ENCODE measurements at regions not wholly inside any gene's neighbourhood (a gene's known extent, or its start where the extent isn't known, plus 50 kb on each side); places are given as distances from the start of the nearest gene placed in this dataset.

DNA sequence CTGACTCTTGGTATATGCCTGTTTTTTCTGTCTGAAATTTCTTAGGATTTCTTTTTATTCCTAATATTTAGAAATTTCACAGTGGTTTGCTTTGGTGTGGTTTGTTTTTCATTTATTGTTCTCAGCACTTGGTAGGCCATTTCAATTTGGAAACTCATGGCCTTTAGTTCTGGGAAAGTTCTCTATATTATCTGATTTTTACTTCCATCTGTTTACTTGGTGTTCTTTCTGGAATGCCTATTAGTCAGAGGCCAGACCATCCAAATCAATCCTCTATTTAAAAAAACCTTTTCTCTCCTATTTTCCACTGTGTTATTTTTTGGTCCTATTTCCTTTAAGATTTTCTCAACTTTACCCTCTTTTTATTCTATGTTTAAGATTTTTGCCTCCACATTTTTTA lies 188.1 kb upstream of the SFRP2 start:
- no peaks in the 10 kb centered on the region for H3K9me3 ChIP-seq (ENCODE audit: low read depth)
- H3K4me1 ChIP-seq (ENCODE audit: low read depth): no peaks in the 10 kb centered on the region
- H3K4me3 ChIP-seq: no peak overlapping the region
- TF ChIP-seq, protein P1, sequence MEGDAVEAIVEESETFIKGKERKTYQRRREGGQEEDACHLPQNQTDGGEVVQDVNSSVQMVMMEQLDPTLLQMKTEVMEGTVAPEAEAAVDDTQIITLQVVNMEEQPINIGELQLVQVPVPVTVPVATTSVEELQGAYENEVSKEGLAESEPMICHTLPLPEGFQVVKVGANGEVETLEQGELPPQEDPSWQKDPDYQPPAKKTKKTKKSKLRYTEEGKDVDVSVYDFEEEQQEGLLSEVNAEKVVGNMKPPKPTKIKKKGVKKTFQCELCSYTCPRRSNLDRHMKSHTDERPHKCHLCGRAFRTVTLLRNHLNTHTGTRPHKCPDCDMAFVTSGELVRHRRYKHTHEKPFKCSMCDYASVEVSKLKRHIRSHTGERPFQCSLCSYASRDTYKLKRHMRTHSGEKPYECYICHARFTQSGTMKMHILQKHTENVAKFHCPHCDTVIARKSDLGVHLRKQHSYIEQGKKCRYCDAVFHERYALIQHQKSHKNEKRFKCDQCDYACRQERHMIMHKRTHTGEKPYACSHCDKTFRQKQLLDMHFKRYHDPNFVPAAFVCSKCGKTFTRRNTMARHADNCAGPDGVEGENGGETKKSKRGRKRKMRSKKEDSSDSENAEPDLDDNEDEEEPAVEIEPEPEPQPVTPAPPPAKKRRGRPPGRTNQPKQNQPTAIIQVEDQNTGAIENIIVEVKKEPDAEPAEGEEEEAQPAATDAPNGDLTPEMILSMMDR (IDR thresholded peaks at IDR 0.05; ENCODE audit: low read depth, low read length): no peak
- no peaks in the 10 kb centered on the region for H3K36me3 ChIP-seq
- no peaks in the 10 kb centered on the region for H3K27me3 ChIP-seq
- no peak overlapping the region for H3K27ac ChIP-seq
- no peak for DNase-seq (ENCODE audit: low read depth in 1 of 2, low spot score in 1 of 2)

- DNase-seq (ENCODE audit: low read depth in 1 of 2, low spot score in 1 of 2): no peak
- H3K4me1 ChIP-seq (ENCODE audit: low read depth): no peaks in the 10 kb centered on the region
- no peak overlapping the region for H3K4me3 ChIP-seq
- H3K9me3 ChIP-seq (ENCODE audit: low read depth): no peaks in the 10 kb centered on the region
- TF ChIP-seq, protein P1 (IDR thresholded peaks at IDR 0.05; ENCODE audit: low read depth, low read length): no peak
- no peak overlapping the region for H3K27ac ChIP-seq
- H3K27me3 ChIP-seq: no peaks in the 10 kb centered on the region
- no peaks in the 10 kb centered on the region for H3K36me3 ChIP-seq
Observed at GRCh38 chr4:153974452-153974851, 185.6 kb upstream of the SFRP2 start.

GRCh38 chr4:153973942-153974341 lies 185.1 kb upstream of the SFRP2 start:
- no peaks in the 10 kb centered on the region for H3K9me3 ChIP-seq (ENCODE audit: low read depth)
- H3K4me3 ChIP-seq: no peak overlapping the region
- H3K27ac ChIP-seq: no peak overlapping the region
- DNase-seq (ENCODE audit: low read depth in 1 of 2, low spot score in 1 of 2): no peak
- H3K4me1 ChIP-seq (ENCODE audit: low read depth): no peaks in the 10 kb centered on the region
- no peaks in the 10 kb centered on the region for H3K36me3 ChIP-seq
- no peaks in the 10 kb centered on the region for H3K27me3 ChIP-seq
- TF ChIP-seq, protein P1 (IDR thresholded peaks at IDR 0.05; ENCODE audit: low read depth, low read length): no peak

GRCh38 chr4:153971899-153972298 lies 183.0 kb upstream of the SFRP2 start:
- no peak overlapping the region for H3K27ac ChIP-seq
- H3K27me3 ChIP-seq: no peaks in the 10 kb centered on the region
- TF ChIP-seq, protein P1 (IDR thresholded peaks at IDR 0.05; ENCODE audit: low read depth, low read length): no peak
- H3K4me3 ChIP-seq: no peak overlapping the region
- no peak for DNase-seq (ENCODE audit: low read depth in 1 of 2, low spot score in 1 of 2)
- H3K36me3 ChIP-seq: no peaks in the 10 kb centered on the region
- no peaks in the 10 kb centered on the region for H3K9me3 ChIP-seq (ENCODE audit: low read depth)
- H3K4me1 ChIP-seq (ENCODE audit: low read depth): no peaks in the 10 kb centered on the region

DNA sequence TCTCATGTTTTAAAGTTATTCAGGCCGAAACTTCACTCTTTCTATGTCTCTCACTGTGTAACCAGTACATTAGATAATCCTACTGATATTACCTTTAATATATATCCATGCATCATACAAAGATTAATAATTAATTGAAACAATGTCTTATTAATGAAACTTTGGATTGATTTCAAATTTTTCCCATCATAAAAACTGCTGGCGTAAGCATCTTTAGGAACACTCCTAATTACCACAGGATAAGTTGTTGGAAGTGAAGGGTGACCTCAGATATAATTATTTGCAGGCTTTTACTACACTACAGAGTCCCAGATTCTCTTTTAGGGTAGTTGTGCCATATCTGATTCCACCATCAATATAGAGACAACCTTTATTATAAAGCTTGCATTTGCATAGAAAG lies 181.3 kb upstream of the SFRP2 start:
- TF ChIP-seq, protein P1 (IDR thresholded peaks at IDR 0.05; ENCODE audit: low read depth, low read length): no peak
- Histone ChIP-seq H3K27ac (no peak overlapping the region), H3K36me3 (no peaks in the 10 kb centered on the region), H3K4me1 (ENCODE audit: low read depth) (no peaks in the 10 kb centered on the region), H3K9me3 (ENCODE audit: low read depth) (no peaks in the 10 kb centered on the region), H3K27me3 (no peaks in the 10 kb centered on the region), H3K4me3 (no peak overlapping the region)
- DNase-seq (ENCODE audit: low read depth in 1 of 2, low spot score in 1 of 2): no peak

DNA sequence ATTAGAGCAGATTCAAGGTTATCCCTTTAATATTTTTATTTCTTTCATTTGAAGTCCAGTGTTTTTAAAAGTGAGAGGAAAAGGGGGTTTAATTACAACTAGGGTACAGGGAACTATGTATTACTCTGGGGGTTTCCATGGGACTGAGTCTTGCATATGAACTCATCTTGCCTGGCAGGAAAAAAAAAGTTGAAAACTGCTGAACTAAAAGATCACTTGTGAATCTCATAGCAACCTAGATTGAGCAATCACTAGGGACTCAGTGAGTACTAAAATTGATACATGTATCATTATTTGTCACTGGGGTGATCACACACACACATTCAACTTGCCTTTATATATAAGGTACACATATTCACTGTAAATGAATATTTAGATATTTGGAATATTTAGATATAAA lies 180.7 kb upstream of the SFRP2 start:
- no peak overlapping the region for H3K4me3 ChIP-seq
- TF ChIP-seq, protein P1 (IDR thresholded peaks at IDR 0.05; ENCODE audit: low read depth, low read length): no peak
- no peak for DNase-seq (ENCODE audit: low read depth in 1 of 2, low spot score in 1 of 2)
- H3K36me3 ChIP-seq: no peaks in the 10 kb centered on the region
- H3K27me3 ChIP-seq: no peaks in the 10 kb centered on the region
- H3K27ac ChIP-seq: no peak overlapping the region
- H3K4me1 ChIP-seq (ENCODE audit: low read depth): no peaks in the 10 kb centered on the region
- H3K9me3 ChIP-seq (ENCODE audit: low read depth): no peaks in the 10 kb centered on the region

Data from cardiac muscle cell (in vitro differentiated cells and primary cell).